Mesenchymal stem cell (in vitro differentiated cells and primary cell): ENCODE measurements at regions not wholly inside any gene's neighbourhood (a gene's known extent, or its start where the extent isn't known, plus 50 kb on each side); places are given as distances from the start of the nearest gene placed in this dataset.

Source experiments
- DNase-seq: peaks from one replicate; pipeline ENCODE4 v3.0.0-alpha.2; 2013
- H2AFZ ChIP-seq: one replicate; pipeline ENCODE4 v1.6.1; 2013; ENCODE audit warnings: low read depth, mild to moderate bottlenecking, control low read depth, inconsistent platforms, low read length, moderate library complexity
- H2AK5ac ChIP-seq: 2 replicates; pipeline ENCODE4 v1.6.1; 2013; ENCODE audit warnings: low read length, moderate library complexity, mild to moderate bottlenecking, inconsistent platforms; ENCODE audit not compliant: severe bottlenecking
- H2BK120ac ChIP-seq: one replicate; pipeline ENCODE4 v1.6.1; 2013; ENCODE audit warnings: low read depth, mild to moderate bottlenecking, inconsistent platforms, low read length, moderate library complexity
- H2BK12ac ChIP-seq, 2 experiments: one replicate each; pipeline ENCODE4 v1.6.1; 2013; ENCODE audit warnings: inconsistent platforms in 2 of 2, low read length in 2 of 2, mild to moderate bottlenecking in 2 of 2, moderate library complexity in 2 of 2, control low read depth in 1 of 2
- H2BK15ac ChIP-seq: one replicate; pipeline ENCODE4 v1.6.1; 2013; ENCODE audit warnings: mild to moderate bottlenecking, low read depth, inconsistent platforms; ENCODE audit not compliant: poor library complexity, severe bottlenecking
- H2BK5ac ChIP-seq: 2 replicates; pipeline ENCODE4 v1.6.1; 2013; ENCODE audit warnings: low read depth, mild to moderate bottlenecking, low read length, control low read depth, inconsistent platforms; ENCODE audit not compliant: poor library complexity, severe bottlenecking
- H3K14ac ChIP-seq, 2 experiments: one replicate each; pipeline ENCODE4 v1.6.1; 2013; ENCODE audit warnings: inconsistent platforms in 2 of 2, low read length in 2 of 2, control low read depth in 1 of 2, mild to moderate bottlenecking in 1 of 2, moderate library complexity in 1 of 2
- H3K18ac ChIP-seq, 2 experiments: one replicate each; pipeline ENCODE4 v1.6.1; 2013; ENCODE audit warnings: inconsistent platforms in 2 of 2, low read length in 2 of 2, control low read depth in 1 of 2, low read depth in 1 of 2, mild to moderate bottlenecking in 1 of 2
- H3K23ac ChIP-seq, 2 experiments: one replicate each; pipeline ENCODE4 v1.6.1; 2013; ENCODE audit warnings: inconsistent platforms in 2 of 2, low read length in 2 of 2, mild to moderate bottlenecking in 2 of 2, moderate library complexity in 2 of 2, control low read depth in 1 of 2
- H3K27ac ChIP-seq: 2 replicates; pipeline ENCODE4 v1.5.1; 2013; ENCODE audit warnings: mild to moderate bottlenecking, moderate library complexity, low read length, control low read depth, inconsistent platforms; ENCODE audit not compliant: poor library complexity, severe bottlenecking
- H3K27me3 ChIP-seq, 2 experiments: 2 replicates each; pipeline versions ENCODE4 v1.6.1 to v1.7.0; 2013; ENCODE audit warnings: low read length in 2 of 2, mild to moderate bottlenecking in 2 of 2, moderate library complexity in 2 of 2, control low read depth in 1 of 2, inconsistent platforms in 1 of 2; ENCODE audit not compliant: control insufficient read depth in 1 of 2, insufficient read depth in 1 of 2
- H3K36me3 ChIP-seq, 2 experiments: 2 replicates each; pipeline versions ENCODE4 v1.6.1 to v1.7.0; 2013; ENCODE audit warnings: low read length in 2 of 2, control low read depth in 1 of 2, inconsistent platforms in 1 of 2, low read depth in 1 of 2, mild to moderate bottlenecking in 1 of 2; ENCODE audit not compliant: insufficient read depth in 2 of 2, control insufficient read depth in 1 of 2
- H3K4ac ChIP-seq, 2 experiments: one replicate each; pipeline ENCODE4 v1.6.1; 2013; ENCODE audit warnings: inconsistent platforms in 2 of 2, low read length in 2 of 2, mild to moderate bottlenecking in 2 of 2, moderate library complexity in 2 of 2, control low read depth in 1 of 2, low read depth in 1 of 2
- H3K4me1 ChIP-seq: 2 replicates; pipeline ENCODE4 v1.6.1; 2013; ENCODE audit warnings: low read depth, low read length, control low read depth; ENCODE audit not compliant: control insufficient read depth, insufficient read depth
- H3K4me2 ChIP-seq: 2 replicates; pipeline ENCODE4 v1.6.1; 2013; ENCODE audit warnings: low read length, mild to moderate bottlenecking, inconsistent platforms; ENCODE audit not compliant: poor library complexity, severe bottlenecking
- H3K4me3 ChIP-seq, 2 experiments: 2 replicates each; pipeline versions ENCODE4 v1.5.1 to v1.7.0; 2013; ENCODE audit warnings: low read length in 2 of 2, mild to moderate bottlenecking in 2 of 2, control low read depth in 1 of 2, low read depth in 1 of 2; ENCODE audit not compliant: insufficient read depth in 1 of 2
- H3K79me1 ChIP-seq: replicated peaks from 2 replicates; pipeline ENCODE4 v1.6.1; 2013; ENCODE audit warnings: mild to moderate bottlenecking, control low read depth, low read length, inconsistent platforms; ENCODE audit not compliant: poor library complexity, severe bottlenecking
- H3K9ac ChIP-seq: 2 replicates; pipeline ENCODE4 v1.7.0; 2013; ENCODE audit warnings: mild to moderate bottlenecking, low read length, moderate library complexity
- H3K9me3 ChIP-seq: 2 replicates; pipeline ENCODE4 v1.7.0; 2013; ENCODE audit warnings: mild to moderate bottlenecking, low read length; ENCODE audit not compliant: control insufficient read depth
- H4K8ac ChIP-seq: one replicate; pipeline ENCODE4 v1.6.1; 2013; ENCODE audit warnings: inconsistent platforms, mild to moderate bottlenecking, low read length, moderate library complexity
- H4K91ac ChIP-seq: one replicate; pipeline ENCODE4 v1.6.1; 2013; ENCODE audit warnings: mild to moderate bottlenecking, low read length, inconsistent platforms
- WGBS: methylation state at CpG from one replicate; pipeline ENCODE4 v1.1.7; 2013; ENCODE audit warnings: mixed read lengths; 5-methylcytosine and 5-hydroxymethylcytosine counted together

DNA sequence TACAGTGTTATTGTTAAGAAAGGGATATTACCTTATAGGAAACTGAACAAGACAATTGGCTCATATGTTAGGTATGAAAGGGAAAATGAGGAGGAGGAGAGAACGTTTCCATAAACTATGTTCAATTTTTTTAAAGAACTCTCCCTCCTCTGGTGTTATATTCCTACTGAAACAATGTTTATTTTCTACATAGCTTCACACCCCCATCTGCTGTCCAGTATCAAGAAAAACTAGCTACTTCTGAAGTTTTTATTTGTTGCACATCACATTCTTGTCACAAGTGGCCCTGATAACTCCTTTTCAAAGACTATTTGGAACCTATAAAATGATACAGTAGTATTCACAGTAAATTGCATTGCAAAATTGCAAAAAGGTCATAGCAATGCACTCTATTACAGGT lies 223.4 kb upstream of the FAM174A start:
- Histone ChIP-seq H3K4me3 (no peak overlapping the region), H3K36me3 (no peaks in the 10 kb centered on the region), H3K4ac (no peak overlapping the region), H2AFZ (no peak overlapping the region), H3K79me1 (no peaks in the 10 kb centered on the region), H2BK12ac (no peak overlapping the region), H3K23ac (no peak overlapping the region), H4K8ac (no peak overlapping the region), H2BK120ac (no peak overlapping the region), H3K18ac (no peak overlapping the region), H2BK5ac (no peak overlapping the region), H3K27me3 (no peaks in the 10 kb centered on the region), H4K91ac (no peak overlapping the region), H3K4me2 (no peak overlapping the region), H3K14ac (no peak overlapping the region), H2AK5ac (no peak overlapping the region), H3K27ac (no peak overlapping the region), H3K9ac (no peak overlapping the region), H3K9me3 (no peaks in the 10 kb centered on the region), H3K4me1 (no peaks in the 10 kb centered on the region), H2BK15ac (no peak overlapping the region)
- no peak for DNase-seq
- 33% methylated on average over 1 of the region's 1 CpG for WGBS

DNA sequence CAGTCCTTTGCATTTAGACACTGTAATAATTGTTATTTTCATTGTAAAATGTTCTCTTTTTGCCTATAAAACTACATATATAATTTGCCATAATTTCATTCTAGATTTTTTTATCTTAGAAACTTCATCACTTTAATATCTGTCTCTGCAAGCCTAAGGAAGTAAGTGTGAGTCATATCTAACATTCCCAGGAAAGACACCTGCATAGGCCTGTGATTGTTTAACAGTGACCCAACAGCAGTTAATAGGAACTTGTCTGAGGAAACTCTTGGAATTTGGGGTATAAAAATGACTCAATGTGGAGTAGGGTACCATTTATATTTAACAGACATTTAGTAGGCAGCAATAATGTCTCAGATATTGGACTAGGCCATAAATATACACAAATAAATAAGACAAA lies 229.2 kb upstream of the FAM174A start:
- Histone ChIP-seq H2AK5ac (no peak overlapping the region), H3K18ac (no peak overlapping the region), H4K91ac (no peak overlapping the region), H2BK15ac (no peak overlapping the region), H4K8ac (no peak overlapping the region), H2BK12ac (no peak overlapping the region), H3K4me2 (no peak overlapping the region), H3K9ac (no peak overlapping the region), H3K36me3 (no peaks in the 10 kb centered on the region), H3K79me1 (no peaks in the 10 kb centered on the region), H3K27ac (no peak overlapping the region), H3K23ac (no peak overlapping the region), H2AFZ (no peak overlapping the region), H2BK5ac (no peak overlapping the region), H3K4ac (no peak overlapping the region), H3K9me3 (no peaks in the 10 kb centered on the region), H3K14ac (no peak overlapping the region), H2BK120ac (no peak overlapping the region), H3K4me1 (no peaks in the 10 kb centered on the region), H3K4me3 (no peak overlapping the region), H3K27me3 (no peaks in the 10 kb centered on the region)
- no peak for DNase-seq

DNA sequence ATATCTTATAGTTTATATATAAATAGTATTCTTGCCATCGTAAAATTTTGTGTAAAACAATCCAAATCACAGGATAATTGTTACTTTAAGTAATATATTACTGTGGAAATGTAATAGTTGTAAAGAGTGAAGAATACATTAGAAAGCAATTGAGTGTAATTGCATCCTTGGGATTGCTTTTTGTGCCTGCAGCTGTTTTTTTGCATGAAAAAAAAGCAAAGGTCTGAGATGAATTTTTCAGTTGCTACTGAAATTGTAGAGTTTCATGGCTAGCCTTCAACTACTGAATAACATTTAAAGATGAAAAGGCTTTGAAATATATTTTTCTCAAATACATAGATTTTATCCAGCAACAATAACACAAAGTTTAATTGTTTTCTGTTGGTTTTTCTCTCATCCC lies 232.0 kb upstream of the FAM174A start:
- no peak overlapping the region for H4K8ac ChIP-seq
- WGBS, result no CpG with 5 or more reads among the region's 1 CpG

DNA sequence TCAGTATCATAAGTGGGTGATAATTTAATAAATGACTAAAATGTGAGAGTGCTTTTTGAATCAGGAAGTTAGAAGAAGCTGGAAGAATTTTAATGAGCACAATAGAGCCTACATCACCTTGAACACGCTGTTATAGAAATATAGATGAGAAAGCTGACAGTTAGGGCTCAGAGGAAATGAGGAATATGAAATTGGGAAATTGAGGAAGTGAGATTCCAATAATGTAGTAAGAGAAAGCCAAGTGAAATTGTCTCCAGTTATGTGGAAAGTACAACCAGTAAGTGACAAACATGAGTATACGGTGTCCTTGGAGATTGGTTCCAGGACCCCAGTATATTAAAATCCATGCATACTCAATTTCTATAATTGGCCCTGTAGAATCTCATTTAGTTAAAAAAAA lies 235.9 kb upstream of the FAM174A start:
- H4K8ac ChIP-seq, result no peak overlapping the region
- no peak overlapping the region for H2BK15ac ChIP-seq
- H2BK120ac ChIP-seq, result no peak overlapping the region
- H3K14ac ChIP-seq, result no peak overlapping the region
- H2AFZ ChIP-seq, result no peak overlapping the region
- H4K91ac ChIP-seq, result no peak overlapping the region
- DNase-seq, result no peak
- no peaks in the 10 kb centered on the region for H3K27me3 ChIP-seq
- no peak overlapping the region for H2BK5ac ChIP-seq
- no peak overlapping the region for H2BK12ac ChIP-seq
- H2AK5ac ChIP-seq, result no peak overlapping the region
- no peak overlapping the region for H3K9ac ChIP-seq
- no peak overlapping the region for H3K23ac ChIP-seq
- no peaks in the 10 kb centered on the region for H3K36me3 ChIP-seq
- H3K79me1 ChIP-seq, result no peaks in the 10 kb centered on the region
- no peak overlapping the region for H3K4me2 ChIP-seq
- no peaks in the 10 kb centered on the region for H3K4me1 ChIP-seq
- no peak overlapping the region for H3K18ac ChIP-seq
- H3K27ac ChIP-seq, result no peak overlapping the region
- H3K9me3 ChIP-seq, result no peaks in the 10 kb centered on the region
- H3K4ac ChIP-seq, result no peak overlapping the region
- H3K4me3 ChIP-seq, result no peak overlapping the region
- WGBS, result 70% methylated on average over 1 of the region's 2 CpGs

More for the DNA sequence above, 232.0 kb upstream of the FAM174A start:
- Histone ChIP-seq H3K4ac (no peak overlapping the region), H3K27me3 (no peaks in the 10 kb centered on the region), H2AFZ (no peak overlapping the region), H3K14ac (no peak overlapping the region), H3K18ac (no peak overlapping the region), H3K4me3 (no peak overlapping the region), H2BK5ac (no peak overlapping the region), H3K9ac (no peak overlapping the region), H3K4me1 (no peaks in the 10 kb centered on the region), H2BK15ac (no peak overlapping the region), H3K79me1 (no peaks in the 10 kb centered on the region), H3K4me2 (no peak overlapping the region), H2BK120ac (no peak overlapping the region), H2AK5ac (no peak overlapping the region), H3K36me3 (no peaks in the 10 kb centered on the region), H2BK12ac (no peak overlapping the region), H3K23ac (no peak overlapping the region), H3K27ac (no peak overlapping the region), H3K9me3 (no peaks in the 10 kb centered on the region), H4K91ac (no peak overlapping the region)
- no peak for DNase-seq
